Keratinocyte (primary cell): ENCODE measurements at regions not wholly inside any gene's neighbourhood (a gene's known extent, or its start where the extent isn't known, plus 50 kb on each side); places are given as distances from the start of the nearest gene placed in this dataset.

Experiments
- DNase-seq: peaks from one replicate; pipeline ENCODE4 v3.0.0-alpha.2; 2011; ENCODE audit warnings: low read depth, missing footprints, low spot score
- FAIRE-seq: peaks from 2 replicates; lab custom pipeline; 2011; peaks lifted over from hg19 to GRCh38; lab: Jason Lieb, UNC
- H2AFZ ChIP-seq: 2 replicates; pipeline ENCODE4 v1.6.0; 2012; ENCODE audit warnings: low read length, control low read depth, inconsistent platforms; ENCODE audit not compliant: control insufficient read depth
- H3K27ac ChIP-seq: 2 replicates; pipeline ENCODE4 v1.5.1; 2011; ENCODE audit warnings: low read length; ENCODE audit not compliant: control insufficient read depth, insufficient read depth
- H3K27me3 ChIP-seq: 3 replicates; pipeline ENCODE4 v1.6.0; 2011; ENCODE audit warnings: low read length; ENCODE audit not compliant: control insufficient read depth, insufficient read depth; ENCODE audit errors: extremely low read depth
- H3K36me3 ChIP-seq, 2 experiments: 2 replicates in 1 of 2; 3 replicates in 1 of 2; pipeline ENCODE4 v1.5.1; 2011; ENCODE audit warnings: low read length in 2 of 2, mild to moderate bottlenecking in 1 of 2; ENCODE audit not compliant: control insufficient read depth in 2 of 2, insufficient read depth in 2 of 2; ENCODE audit errors: extremely low read depth in 1 of 2
- H3K4me1 ChIP-seq: 3 replicates; pipeline ENCODE4 v1.5.1; 2011; ENCODE audit warnings: low read length; ENCODE audit not compliant: control insufficient read depth, insufficient read depth; ENCODE audit errors: extremely low read depth
- H3K4me2 ChIP-seq: 3 replicates; pipeline ENCODE4 v1.6.0; 2011; ENCODE audit warnings: low read depth, low read length; ENCODE audit not compliant: control insufficient read depth, insufficient read depth; ENCODE audit errors: extremely low read depth
- H3K4me3 ChIP-seq, 3 experiments: fragments of 200-600 bp in 1 of 3; sonication (generic) in 1 of 3; 2 replicates in 2 of 3; 3 replicates in 1 of 3; pipeline ENCODE4 v1.5.1; 2011 to 2016; ENCODE audit warnings: low read length in 3 of 3, mild to moderate bottlenecking in 3 of 3, control low read depth in 2 of 3, inconsistent platforms in 1 of 3, low read depth in 1 of 3, mixed read lengths in 1 of 3, mixed run types in 1 of 3, moderate library complexity in 1 of 3; ENCODE audit not compliant: control insufficient read depth in 2 of 3, insufficient read depth in 2 of 3; ENCODE audit errors: extremely low read depth in 1 of 3
- H3K79me2 ChIP-seq: 2 replicates; pipeline ENCODE4 v1.6.0; 2012; ENCODE audit warnings: low read length; ENCODE audit not compliant: control insufficient read depth, insufficient read depth
- H3K9ac ChIP-seq: 3 replicates; pipeline ENCODE4 v1.6.0; 2011; ENCODE audit warnings: low read length; ENCODE audit not compliant: control insufficient read depth, insufficient read depth; ENCODE audit errors: extremely low read depth
- H3K9me1 ChIP-seq: 3 replicates; pipeline ENCODE4 v1.6.0; 2011; ENCODE audit warnings: low read length; ENCODE audit not compliant: control insufficient read depth, insufficient read depth; ENCODE audit errors: extremely low read depth
- H3K9me3 ChIP-seq: 2 replicates; pipeline ENCODE4 v1.5.1; 2012; ENCODE audit warnings: low read depth, low read length; ENCODE audit not compliant: control insufficient read depth
- H4K20me1 ChIP-seq: 3 replicates; pipeline ENCODE4 v1.6.0; 2011; ENCODE audit warnings: low read length; ENCODE audit not compliant: control insufficient read depth, insufficient read depth; ENCODE audit errors: extremely low read depth
- CTCF ChIP-seq, 3 experiments: IDR thresholded peaks in 1 of 3; conservative IDR thresholded peaks in 1 of 3; optimal IDR thresholded peaks in 1 of 3; 2 replicates in 2 of 3; 3 replicates in 1 of 3; pipeline versions ENCODE3 to v1.5.1; 2011; ENCODE audit warnings: low read length in 3 of 3, mild to moderate bottlenecking in 3 of 3, moderate library complexity in 2 of 3, control low read depth in 1 of 3, inconsistent platforms in 1 of 3; ENCODE audit not compliant: insufficient read depth in 2 of 3; ENCODE audit errors: extremely low read depth in 1 of 3
- EZH2 ChIP-seq: IDR thresholded peaks from one replicate; pipeline ENCODE4 v1.6.1; 2012; ENCODE audit warnings: inconsistent platforms, mild to moderate bottlenecking, low read length, moderate library complexity
- dilution Hi-C: fragments of 300-500 bp; cut with MboI; formaldehyde crosslinking; loops from one replicate; pipeline ENCODE4 v1.7.0; 2020; ENCODE audit warnings: low sequenced_read_pairs; ENCODE audit not compliant: extremely low pct_ligation_motif_present

- dilution Hi-C loops, result no loop called here
- Histone ChIP-seq H3K79me2 (no peaks in the 10 kb centered on the region), H3K27ac (no peak overlapping the region), H3K27me3 (no peaks in the 10 kb centered on the region), H3K4me3 (no peak overlapping the region), H2AFZ (no peak overlapping the region), H3K36me3 (no peaks in the 10 kb centered on the region), H3K4me1 (peaks cover 12% of the 10 kb centered on the region), H3K9me1 (no peaks in the 10 kb centered on the region), H4K20me1 (no peaks in the 10 kb centered on the region), H3K9me3 (no peaks in the 10 kb centered on the region), H3K4me2 (no peak overlapping the region), H3K9ac (no peak overlapping the region)
- TF ChIP-seq EZH2, result no peak
- no peak for TF ChIP-seq CTCF (optimal IDR thresholded peaks at IDR 0.05 in 1 of 3, IDR thresholded peaks at IDR 0.05 in 1 of 3, conservative IDR thresholded peaks at IDR 0.05 in 1 of 3; ENCODE audit: extremely low read depth in 1 of 3, insufficient read depth in 2 of 3, low read length in 3 of 3)
- DNase-seq (no peak), FAIRE-seq (no peak)
Measured at GRCh38 chr4:166312166-166312565, 439.1 kb downstream of the TLL1 start.

- no peaks in the 10 kb centered on the region for H3K4me1 ChIP-seq
- dilution Hi-C loops, result no loop called here
- no peak overlapping the region for H3K27ac ChIP-seq
- DNase-seq, result no peak
- H4K20me1 ChIP-seq, result no peaks in the 10 kb centered on the region
- no peaks in the 10 kb centered on the region for H3K36me3 ChIP-seq
- H3K9me1 ChIP-seq, result no peaks in the 10 kb centered on the region
- no peaks in the 10 kb centered on the region for H3K79me2 ChIP-seq
- no peaks in the 10 kb centered on the region for H3K9me3 ChIP-seq
- no peak overlapping the region for H3K4me3 ChIP-seq
- H3K4me2 ChIP-seq, result no peak overlapping the region
- FAIRE-seq, result no peak
- no peaks in the 10 kb centered on the region for H3K27me3 ChIP-seq
- H2AFZ ChIP-seq, result no peak overlapping the region
- no peak for TF ChIP-seq CTCF (optimal IDR thresholded peaks at IDR 0.05 in 1 of 3, IDR thresholded peaks at IDR 0.05 in 1 of 3, conservative IDR thresholded peaks at IDR 0.05 in 1 of 3; ENCODE audit: extremely low read depth in 1 of 3, insufficient read depth in 2 of 3, low read length in 3 of 3)
- no peak for TF ChIP-seq EZH2
- no peak overlapping the region for H3K9ac ChIP-seq
Measured at GRCh38 chr4:166314902-166315301, 441.9 kb downstream of the TLL1 start.
